K562 (cell line): ENCODE measurements at regions not wholly inside any gene's neighbourhood (a gene's known extent, or its start where the extent isn't known, plus 50 kb on each side); places are given as distances from the start of the nearest gene placed in this dataset.

Source experiments
- ATAC-seq: fragments of 200-7000 bp; cut with Tn5 transposase; 3 replicates; pipeline ENCODE4 v1.9.1; 2020; ENCODE audit warnings: moderate library complexity
- BruUV-seq: library from RNA; stranded (reverse); fragments of 400-500 nt; replicated peaks from 2 replicates; lab custom pipeline; 2021; lab: Mats Ljungman, UMichigan
- CTCF ChIA-PET: fragments of 300-600 bp; formaldehyde crosslinking; extraction: SDS; loops from one replicate; lab custom pipeline; 2021; ENCODE audit warnings: low intra/inter-chr PET ratio; lab: Yijun Ruan, JAX
- POLR2A ChIA-PET: fragments of 300-600, 350-650 bp; sonication (Branson Sonifier 250); formaldehyde crosslinking; extraction: SDS; loops from one replicate; lab custom pipeline; 2021; ENCODE audit warnings: antibody characterized with exemption, inconsistent platforms; lab: Yijun Ruan, JAX
- DNase-seq, 4 experiments: peaks; one replicate each; pipeline versions ENCODE4 v3.0.0 to v3.0.0-alpha.2; 2011 to 2018; ENCODE audit warnings: low spot score in 3 of 4, mixed read lengths in 3 of 4; ENCODE audit errors: extremely low read depth in 1 of 4
- FAIRE-seq: peaks from 2 replicates; lab custom pipeline; 2011; peaks lifted over from hg19 to GRCh38; lab: Jason Lieb, UNC
- H2AFZ ChIP-seq: 2 replicates; pipeline ENCODE4 v1.6.0; 2011; ENCODE audit warnings: low read depth, low read length, control low read depth, inconsistent platforms
- H3K27ac ChIP-seq: fragments of 200-600 bp; 3 replicates; pipeline ENCODE4 v1.8.0; 2011; ENCODE audit warnings: low read depth, mild to moderate bottlenecking, control low read depth, inconsistent platforms, low read length, moderate library complexity, mixed read lengths; ENCODE audit errors: extremely low read depth
- H3K27me3 ChIP-seq, 2 experiments: fragments of 300-600 bp in 1 of 2; 2 replicates in 1 of 2; 3 replicates in 1 of 2; pipeline versions ENCODE4 v1.6.0 to v1.8.0; 2011; ENCODE audit warnings: inconsistent platforms in 2 of 2, low read length in 2 of 2, mild to moderate bottlenecking in 1 of 2, mixed read lengths in 1 of 2, moderate library complexity in 1 of 2; ENCODE audit not compliant: control insufficient read depth in 2 of 2, insufficient read depth in 2 of 2
- H3K36me3 ChIP-seq: fragments of 300-600 bp; 3 replicates; pipeline ENCODE4 v1.8.0; 2011; ENCODE audit warnings: mild to moderate bottlenecking, low read length, inconsistent platforms; ENCODE audit not compliant: control insufficient read depth, insufficient read depth
- H3K4me1 ChIP-seq, 2 experiments: fragments of 200-600 bp in 1 of 2; replicated peaks in 1 of 2; 2 replicates in 1 of 2; 3 replicates in 1 of 2; pipeline versions ENCODE4 v1.5.1 to v1.8.0; 2011; ENCODE audit warnings: inconsistent platforms in 2 of 2, low read length in 2 of 2, mild to moderate bottlenecking in 1 of 2, mixed read lengths in 1 of 2, moderate library complexity in 1 of 2; ENCODE audit not compliant: control insufficient read depth in 2 of 2, insufficient read depth in 2 of 2
- H3K4me2 ChIP-seq: 2 replicates; pipeline ENCODE4 v1.6.1; 2011; ENCODE audit warnings: low read length, control low read depth, inconsistent platforms, mixed read lengths; ENCODE audit not compliant: insufficient read depth
- H3K4me3 ChIP-seq: fragments of 200-600 bp; sonication (generic), shearing (Covaris generic); 2 replicates; pipeline ENCODE4 v1.5.1; 2016; ENCODE audit warnings: control low read depth, inconsistent platforms
- H3K79me2 ChIP-seq: fragments of 200-600 bp; 3 replicates; pipeline ENCODE4 v1.8.0; 2011; ENCODE audit warnings: low read length, inconsistent platforms; ENCODE audit not compliant: control insufficient read depth, insufficient read depth
- H3K9ac ChIP-seq, 2 experiments: 2 replicates each; pipeline versions ENCODE4 v1.6.0 to v1.6.1; 2011; ENCODE audit warnings: low read depth in 2 of 2, low read length in 2 of 2, control low read depth in 1 of 2, inconsistent platforms in 1 of 2, mild to moderate bottlenecking in 1 of 2, mixed read lengths in 1 of 2; ENCODE audit not compliant: insufficient read depth in 1 of 2
- H3K9me1 ChIP-seq: one replicate; pipeline ENCODE4 v1.6.0; 2011; ENCODE audit warnings: inconsistent platforms, mild to moderate bottlenecking, low read length, moderate library complexity; ENCODE audit not compliant: control insufficient read depth, insufficient read depth
- H3K9me3 ChIP-seq: replicated peaks from 2 replicates; pipeline ENCODE4 v1.5.1; 2011; ENCODE audit warnings: low read depth, low read length, inconsistent platforms; ENCODE audit not compliant: control insufficient read depth, insufficient read depth
- H4K20me1 ChIP-seq: replicated peaks from 2 replicates; pipeline ENCODE4 v1.6.1; 2011; ENCODE audit warnings: low read length, inconsistent platforms, mixed read lengths; ENCODE audit not compliant: control insufficient read depth, insufficient read depth
- EP400 ChIP-seq: fragments of 450-650 bp; IDR thresholded peaks from 2 replicates; pipeline ENCODE4 v1.6.1; 2017; ENCODE audit warnings: antibody characterized with exemption, mild to moderate bottlenecking, moderate library complexity
- EWSR1 ChIP-seq: fragments of 450-650 bp; IDR thresholded peaks from 2 replicates; pipeline ENCODE4 v1.6.1; 2018; ENCODE audit warnings: borderline replicate concordance, mild to moderate bottlenecking, low read depth, moderate library complexity; ENCODE audit not compliant: partially characterized antibody
- EZH2 ChIP-seq: IDR thresholded peaks from 2 replicates; pipeline ENCODE4 v1.6.1; 2012; ENCODE audit warnings: low read depth, mild to moderate bottlenecking, inconsistent platforms, low read length, borderline replicate concordance
- MCM5 ChIP-seq: fragments of 450-650 bp; IDR thresholded peaks from 2 replicates; pipeline ENCODE4 v1.6.1; 2016; ENCODE audit warnings: low read depth
- MIER1 ChIP-seq: fragments of 450-650 bp; IDR thresholded peaks from 2 replicates; pipeline ENCODE4 v1.6.1; 2016; ENCODE audit warnings: antibody characterized with exemption, mild to moderate bottlenecking, low read depth
- RBM15 ChIP-seq: fragments of 200-400 bp; formaldehyde crosslinking; IDR thresholded peaks from 2 replicates; pipeline ENCODE4 v1.6.1; 2018; ENCODE audit warnings: mild to moderate bottlenecking, low read length, moderate library complexity; ENCODE audit not compliant: insufficient read depth
- RHOXF2B ChIP-seq: fragments of 250-450 bp; sonication (Bioruptor Pico); conservative IDR thresholded peaks from 2 replicates; pipeline ENCODE4 v1.5.1; 2021
- ZFX ChIP-seq: sonication (generic); formaldehyde crosslinking; IDR thresholded peaks from 2 replicates; pipeline ENCODE4 v1.8.0; 2022; ENCODE audit warnings: mild to moderate bottlenecking, missing genetic modification reagents, moderate library complexity
- ZNF408 ChIP-seq: fragments of 250-450 bp; sonication (Bioruptor Pico); IDR thresholded peaks from 2 replicates; pipeline ENCODE4 v1.4.0; 2020; ENCODE audit warnings: low read depth, mild to moderate bottlenecking, moderate library complexity
- WGBS: fragments of 100-300 bp; shearing (Covaris generic); methylation state at CpG from one replicate; pipeline ENCODE4 v1.1.6; 2016; ENCODE audit warnings: low coverage, mixed read lengths; ENCODE audit not compliant: insufficient coverage; ENCODE audit errors: missing lambda C conversion rate; 5-methylcytosine and 5-hydroxymethylcytosine counted together
- in situ Hi-C: fragments of 300-500 bp; cut with MboI; formaldehyde crosslinking; loops from 4 replicates; pipeline ENCODE4 v1.15.0; 2018; ENCODE audit warnings: inconsistent platforms, mixed read lengths
- intact Hi-C: fragments of 100-400 bp; cut with micrococcal nuclease; formaldehyde crosslinking; loops from 2 replicates; pipeline ENCODE4 v1.14.2; 2022

DNA sequence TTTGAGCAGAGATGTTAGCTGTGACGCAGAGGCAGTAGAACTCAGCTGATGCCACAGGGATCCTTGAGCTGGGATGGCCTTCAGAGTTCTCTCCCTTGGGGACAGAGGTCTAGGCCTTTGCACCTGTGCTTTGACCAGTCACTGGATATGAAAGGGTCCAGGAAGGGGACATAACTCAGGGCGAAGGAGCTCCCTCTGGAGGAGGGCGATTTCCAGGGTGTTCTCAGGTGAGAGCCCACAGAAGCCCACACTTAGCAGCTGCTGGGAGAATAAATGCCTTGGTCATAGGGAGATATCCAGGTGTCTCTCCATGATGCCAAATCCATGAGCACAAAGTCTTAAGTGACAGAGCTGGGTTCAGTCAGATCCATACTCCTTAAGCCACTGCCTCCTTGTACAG, 369.2 kb downstream of the NYAP2 start:
- H3K27ac ChIP-seq = no peak overlapping the region
- CTCF ChIA-PET = no interaction called here
- no peaks in the 10 kb centered on the region for H3K36me3 ChIP-seq
- H4K20me1 ChIP-seq = no peaks in the 10 kb centered on the region
- FAIRE-seq (no peak), ATAC-seq (no peak), DNase-seq (no peak)
- no peak overlapping the region for H3K9ac ChIP-seq
- H3K4me1 ChIP-seq = no peaks in the 10 kb centered on the region
- intact Hi-C loops (no loop called here), in situ Hi-C loops (no loop called here)
- H3K79me2 ChIP-seq = no peaks in the 10 kb centered on the region
- no peak overlapping the region for H2AFZ ChIP-seq
- H3K27me3 ChIP-seq = no peaks in the 10 kb centered on the region
- BruUV-seq = no TSS peak
- no peak overlapping the region for H3K4me2 ChIP-seq
- H3K9me1 ChIP-seq = no peaks in the 10 kb centered on the region
- POLR2A ChIA-PET = no interaction called here
- TF ChIP-seq MIER1 = no peak
- no peak for TF ChIP-seq EP400
- TF ChIP-seq ZFX (CRISPR knock-in tag) = no peak
- no peak for TF ChIP-seq EZH2
- no peak for TF ChIP-seq RHOXF2B (CRISPR knock-in tag)
- TF ChIP-seq RBM15 = no peak
- TF ChIP-seq ZNF408 (CRISPR knock-in tag) = no peak
- TF ChIP-seq EWSR1 = no peak
- no peak for TF ChIP-seq MCM5
- no peaks in the 10 kb centered on the region for H3K9me3 ChIP-seq
- no peak overlapping the region for H3K4me3 ChIP-seq
- 0% methylated on average over 2 of the region's 3 CpGs for WGBS
